Glutamatergic neuron (in vitro differentiated cells): ENCODE measurements at regions not wholly inside any gene's neighbourhood (a gene's known extent, or its start where the extent isn't known, plus 50 kb on each side); places are given as distances from the start of the nearest gene placed in this dataset.

ENCODE experiments used
- DNase-seq: peaks from one replicate; pipeline ENCODE4 v3.0.0; 2022
- H3K27ac Mint-ChIP-seq: one replicate; pipeline ENCODE4 v1.8.0; 2020; ENCODE audit warnings: mild to moderate bottlenecking, mixed read lengths, inconsistent platforms; ENCODE audit not compliant: unreplicated experiment
- H3K27me3 Mint-ChIP-seq: one replicate; pipeline ENCODE4 v1.8.0; 2020; ENCODE audit warnings: mild to moderate bottlenecking, moderate library complexity, mixed read lengths, inconsistent platforms; ENCODE audit not compliant: unreplicated experiment
- H3K36me3 Mint-ChIP-seq: one replicate; pipeline ENCODE4 v1.8.0; 2020; ENCODE audit warnings: mild to moderate bottlenecking, mixed read lengths, inconsistent platforms; ENCODE audit not compliant: unreplicated experiment
- H3K4me1 Mint-ChIP-seq: one replicate; pipeline ENCODE4 v1.8.0; 2020; ENCODE audit warnings: mild to moderate bottlenecking, low read depth, mixed read lengths, inconsistent platforms; ENCODE audit not compliant: unreplicated experiment
- H3K4me3 Mint-ChIP-seq: one replicate; pipeline ENCODE4 v1.8.0; 2020; ENCODE audit warnings: mild to moderate bottlenecking, mixed read lengths, inconsistent platforms; ENCODE audit not compliant: unreplicated experiment
- H3K9me3 Mint-ChIP-seq: one replicate; pipeline ENCODE4 v1.8.0; 2020; ENCODE audit warnings: mild to moderate bottlenecking, moderate library complexity, mixed read lengths, inconsistent platforms; ENCODE audit not compliant: unreplicated experiment
- TF ChIP-seq, protein P1 (sequence below): fragments of 200-600 bp; sonication (generic); IDR thresholded peaks from one replicate; pipeline ENCODE4 v1.5.0; 2021; ENCODE audit not compliant: partially characterized antibody, unreplicated experiment

DNA sequence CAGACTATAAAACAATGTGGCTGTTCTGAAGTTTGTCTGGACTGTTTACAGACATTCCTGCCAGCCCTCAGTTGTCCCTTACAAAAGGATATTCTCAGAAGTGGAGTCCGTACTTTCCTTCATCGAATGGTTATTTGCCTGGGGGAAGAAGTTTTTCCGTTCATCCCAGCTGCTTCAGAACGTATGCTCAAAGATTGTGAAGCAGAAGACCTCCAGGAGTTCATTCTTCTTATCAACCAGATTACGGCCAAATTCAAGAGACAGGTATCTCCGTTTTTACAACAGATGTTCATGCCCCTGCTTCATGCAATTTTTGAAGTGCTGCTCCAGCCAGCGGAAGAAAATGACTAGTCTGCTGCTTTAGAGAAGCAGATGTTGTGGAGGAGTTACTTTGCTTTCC, 174.3 kb upstream of the NUPR2 start:
- no peak overlapping the region for H3K27ac Mint-ChIP-seq
- TF ChIP-seq, protein P1, sequence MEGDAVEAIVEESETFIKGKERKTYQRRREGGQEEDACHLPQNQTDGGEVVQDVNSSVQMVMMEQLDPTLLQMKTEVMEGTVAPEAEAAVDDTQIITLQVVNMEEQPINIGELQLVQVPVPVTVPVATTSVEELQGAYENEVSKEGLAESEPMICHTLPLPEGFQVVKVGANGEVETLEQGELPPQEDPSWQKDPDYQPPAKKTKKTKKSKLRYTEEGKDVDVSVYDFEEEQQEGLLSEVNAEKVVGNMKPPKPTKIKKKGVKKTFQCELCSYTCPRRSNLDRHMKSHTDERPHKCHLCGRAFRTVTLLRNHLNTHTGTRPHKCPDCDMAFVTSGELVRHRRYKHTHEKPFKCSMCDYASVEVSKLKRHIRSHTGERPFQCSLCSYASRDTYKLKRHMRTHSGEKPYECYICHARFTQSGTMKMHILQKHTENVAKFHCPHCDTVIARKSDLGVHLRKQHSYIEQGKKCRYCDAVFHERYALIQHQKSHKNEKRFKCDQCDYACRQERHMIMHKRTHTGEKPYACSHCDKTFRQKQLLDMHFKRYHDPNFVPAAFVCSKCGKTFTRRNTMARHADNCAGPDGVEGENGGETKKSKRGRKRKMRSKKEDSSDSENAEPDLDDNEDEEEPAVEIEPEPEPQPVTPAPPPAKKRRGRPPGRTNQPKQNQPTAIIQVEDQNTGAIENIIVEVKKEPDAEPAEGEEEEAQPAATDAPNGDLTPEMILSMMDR, result no peak
- H3K9me3 Mint-ChIP-seq, result peaks cover 23% of the 10 kb centered on the region

DNA sequence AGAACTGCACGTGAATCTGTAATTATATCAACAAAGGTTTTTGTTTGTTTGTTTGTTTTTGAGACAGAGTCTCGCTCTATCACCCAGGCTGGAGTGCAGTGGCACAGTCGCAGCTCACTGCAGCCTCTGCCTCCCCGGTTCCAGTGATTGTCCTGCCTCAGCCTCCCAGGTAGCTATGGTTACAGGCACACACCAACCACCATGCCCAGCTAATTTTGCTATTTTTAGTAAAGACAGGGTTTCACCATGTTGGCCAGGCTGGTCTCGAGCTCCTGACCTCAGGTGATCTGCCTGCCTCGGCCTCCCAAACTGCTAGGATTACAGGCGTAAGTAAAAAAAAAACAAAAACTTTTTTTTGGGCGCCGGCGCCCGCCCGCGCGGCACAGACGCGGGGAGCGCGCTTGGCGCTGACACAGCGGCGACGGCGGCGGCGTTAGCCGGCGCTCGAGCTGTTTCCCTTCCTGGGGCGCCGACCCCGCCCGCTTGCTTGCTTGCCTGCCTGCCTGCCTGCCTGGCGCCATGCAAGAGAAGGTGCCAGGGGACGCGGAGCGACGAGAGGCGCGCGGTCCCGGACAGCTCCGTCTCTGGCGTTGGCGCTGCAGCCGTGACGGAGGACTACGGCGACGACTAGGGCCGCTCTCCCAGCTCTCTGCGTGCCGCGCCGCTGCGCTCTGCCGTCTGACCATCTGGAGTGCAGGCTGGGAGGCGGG, 171.4 kb upstream of the NUPR2 start:
- H3K36me3 Mint-ChIP-seq, result peaks cover 4% of the 10 kb centered on the region
- TF ChIP-seq, protein P1, result no peak
- H3K27me3 Mint-ChIP-seq, result peaks cover 2% of the 10 kb centered on the region
- no peak overlapping the region for H3K27ac Mint-ChIP-seq
- no peaks in the 10 kb centered on the region for H3K4me1 Mint-ChIP-seq
- peaks cover 18% of the 10 kb centered on the region for H3K9me3 Mint-ChIP-seq
- no peak overlapping the region for H3K4me3 Mint-ChIP-seq
- DNase-seq, result no peak

More for the DNA sequence above, 174.3 kb upstream of the NUPR2 start:
- Mint-ChIP-seq H3K27me3 (peaks cover 5% of the 10 kb centered on the region), H3K36me3 (peaks cover 11% of the 10 kb centered on the region), H3K4me1 (no peaks in the 10 kb centered on the region), H3K4me3 (no peak overlapping the region)
- DNase-seq, result no peak

DNA sequence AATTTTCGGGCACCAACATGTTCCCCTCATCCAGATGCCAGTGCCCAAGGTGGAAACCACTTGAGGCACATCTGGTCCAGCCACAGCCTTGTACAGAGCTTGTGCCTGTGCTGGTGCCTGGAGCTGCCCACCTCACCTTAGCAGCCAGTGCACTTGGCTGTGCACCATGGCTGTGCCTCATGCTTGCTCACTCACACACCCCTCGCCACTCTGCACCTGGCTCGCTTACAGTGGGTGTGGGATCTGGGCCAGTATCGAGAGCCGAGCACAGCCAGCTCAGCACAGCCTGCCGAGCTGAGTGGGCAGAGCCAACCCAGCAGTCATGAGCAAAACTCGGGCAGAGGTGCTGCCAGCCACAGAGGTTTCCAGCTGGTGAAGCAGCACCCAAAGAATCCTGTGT, 139.9 kb upstream of the NUPR2 start:
- H3K36me3 Mint-ChIP-seq, result no peaks in the 10 kb centered on the region
- DNase-seq, result no peak
- TF ChIP-seq, protein P1, result no peak
- no peaks in the 10 kb centered on the region for H3K4me1 Mint-ChIP-seq
- H3K27me3 Mint-ChIP-seq, result peaks cover 2% of the 10 kb centered on the region
- H3K4me3 Mint-ChIP-seq, result no peak overlapping the region
- no peak overlapping the region for H3K27ac Mint-ChIP-seq
- peaks cover 15% of the 10 kb centered on the region for H3K9me3 Mint-ChIP-seq

DNA sequence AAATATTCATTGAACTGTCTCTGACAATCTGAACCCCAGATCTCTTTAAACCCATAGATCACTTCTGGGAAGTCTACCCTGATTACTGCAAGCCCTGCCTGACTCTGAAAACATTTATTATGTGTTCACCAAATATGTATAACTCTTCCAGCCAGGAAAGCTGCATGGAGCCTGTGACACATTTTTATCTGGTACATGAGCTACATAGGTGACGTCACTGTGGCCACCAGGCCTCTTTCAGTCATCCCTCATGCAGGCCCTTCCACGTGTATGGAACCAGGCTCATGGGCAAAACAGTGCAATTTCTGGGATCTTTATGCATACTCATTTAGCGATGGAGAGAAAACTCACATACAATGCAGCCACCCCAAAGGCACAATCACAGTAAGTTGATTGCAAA, 133.9 kb upstream of the NUPR2 start:
- Mint-ChIP-seq H3K9me3 (peaks cover 35% of the 10 kb centered on the region), H3K4me3 (no peak overlapping the region), H3K27me3 (peaks cover 2% of the 10 kb centered on the region), H3K27ac (no peak overlapping the region), H3K36me3 (peaks cover 5% of the 10 kb centered on the region), H3K4me1 (no peaks in the 10 kb centered on the region)
- TF ChIP-seq, protein P1, result no peak
- no peak for DNase-seq

DNA sequence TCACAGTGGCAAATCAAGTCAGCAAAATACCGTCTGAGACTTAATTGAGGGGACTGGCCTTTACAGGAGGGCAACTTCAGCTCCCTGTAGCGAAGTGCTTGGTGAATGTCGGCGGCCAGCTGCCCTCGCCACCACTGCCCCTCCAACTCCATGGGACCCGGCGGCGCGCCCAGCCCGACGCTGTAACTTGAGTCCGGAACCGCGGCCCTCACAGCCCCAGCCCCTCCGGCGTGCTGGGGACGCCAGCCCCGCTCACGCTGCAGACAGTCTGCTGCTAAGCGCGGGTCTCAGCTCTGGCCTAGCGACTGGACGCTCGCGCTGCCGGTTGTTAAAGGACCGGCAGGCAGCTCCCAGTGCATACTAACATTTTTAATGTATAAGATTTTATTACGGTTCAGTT, 113.4 kb upstream of the NUPR2 start:
- Mint-ChIP-seq H3K4me1 (no peaks in the 10 kb centered on the region), H3K27ac (no peak overlapping the region), H3K36me3 (no peaks in the 10 kb centered on the region), H3K4me3 (no peak overlapping the region), H3K9me3 (peaks cover 10% of the 10 kb centered on the region), H3K27me3 (peaks cover 2% of the 10 kb centered on the region)
- TF ChIP-seq, protein P1, result no peak
- DNase-seq, result no peak
